ENCODE measurements at regions not wholly inside any gene's neighbourhood (a gene's known extent, or its start where the extent isn't known, plus 50 kb on each side); places are given as distances from the start of the nearest gene placed in this dataset.

DNA sequence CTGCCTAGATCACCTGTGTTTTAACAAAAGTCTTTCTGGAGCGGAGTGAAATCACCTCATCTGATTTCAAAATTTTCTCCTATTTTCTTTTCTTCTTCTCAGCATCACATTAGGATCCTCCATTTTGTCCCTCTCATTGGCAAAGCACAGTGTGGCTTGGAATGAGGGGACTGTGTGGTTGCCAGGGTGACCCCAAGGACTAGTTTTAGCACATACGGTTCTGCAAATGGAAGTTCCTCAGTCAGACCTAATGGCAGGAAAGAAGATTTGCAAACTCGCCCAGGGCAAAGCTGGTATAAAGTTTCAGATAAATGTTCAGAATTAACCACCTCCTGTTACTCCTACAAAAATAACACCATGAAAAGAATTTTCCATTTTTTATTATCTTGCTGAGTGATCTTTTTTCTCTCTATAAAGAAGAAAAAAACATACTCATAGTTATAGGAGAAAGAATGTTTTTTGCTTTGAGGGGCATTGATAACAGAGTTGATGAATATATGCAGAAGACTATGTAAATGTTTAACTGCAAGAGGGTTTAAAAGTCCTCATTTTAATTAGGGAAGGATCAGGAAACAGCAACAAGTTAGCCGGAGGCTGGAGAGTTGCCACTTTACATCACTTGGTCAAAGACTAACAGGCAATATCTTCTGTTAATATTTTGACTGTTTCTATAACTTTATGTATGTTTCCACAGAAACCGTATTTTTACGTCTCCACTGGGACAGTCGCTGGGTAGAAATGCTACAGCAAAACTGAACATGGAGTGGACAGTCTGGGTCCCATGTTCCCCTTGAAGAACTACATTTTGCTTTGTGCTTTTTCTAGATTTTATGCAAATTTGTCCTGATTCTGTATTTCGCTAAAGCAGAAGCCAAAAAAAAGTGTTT is 257.8 kb downstream of the NR2F1-AS1 start (continued):
- TF ChIP-seq CUX1 (IDR thresholded peaks at IDR 0.05; ENCODE audit: insufficient replicate concordance, low read depth, low read length): no peak
- TF ChIP-seq CHD2 (IDR thresholded peaks at IDR 0.05; ENCODE audit: borderline replicate concordance, low read depth, low read length): no peak
- TF ChIP-seq, protein P1, sequence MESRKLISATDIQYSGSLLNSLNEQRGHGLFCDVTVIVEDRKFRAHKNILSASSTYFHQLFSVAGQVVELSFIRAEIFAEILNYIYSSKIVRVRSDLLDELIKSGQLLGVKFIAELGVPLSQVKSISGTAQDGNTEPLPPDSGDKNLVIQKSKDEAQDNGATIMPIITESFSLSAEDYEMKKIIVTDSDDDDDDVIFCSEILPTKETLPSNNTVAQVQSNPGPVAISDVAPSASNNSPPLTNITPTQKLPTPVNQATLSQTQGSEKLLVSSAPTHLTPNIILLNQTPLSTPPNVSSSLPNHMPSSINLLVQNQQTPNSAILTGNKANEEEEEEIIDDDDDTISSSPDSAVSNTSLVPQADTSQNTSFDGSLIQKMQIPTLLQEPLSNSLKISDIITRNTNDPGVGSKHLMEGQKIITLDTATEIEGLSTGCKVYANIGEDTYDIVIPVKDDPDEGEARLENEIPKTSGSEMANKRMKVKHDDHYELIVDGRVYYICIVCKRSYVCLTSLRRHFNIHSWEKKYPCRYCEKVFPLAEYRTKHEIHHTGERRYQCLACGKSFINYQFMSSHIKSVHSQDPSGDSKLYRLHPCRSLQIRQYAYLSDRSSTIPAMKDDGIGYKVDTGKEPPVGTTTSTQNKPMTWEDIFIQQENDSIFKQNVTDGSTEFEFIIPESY (IDR thresholded peaks at IDR 0.05): no peak
- TF ChIP-seq, protein P2, sequence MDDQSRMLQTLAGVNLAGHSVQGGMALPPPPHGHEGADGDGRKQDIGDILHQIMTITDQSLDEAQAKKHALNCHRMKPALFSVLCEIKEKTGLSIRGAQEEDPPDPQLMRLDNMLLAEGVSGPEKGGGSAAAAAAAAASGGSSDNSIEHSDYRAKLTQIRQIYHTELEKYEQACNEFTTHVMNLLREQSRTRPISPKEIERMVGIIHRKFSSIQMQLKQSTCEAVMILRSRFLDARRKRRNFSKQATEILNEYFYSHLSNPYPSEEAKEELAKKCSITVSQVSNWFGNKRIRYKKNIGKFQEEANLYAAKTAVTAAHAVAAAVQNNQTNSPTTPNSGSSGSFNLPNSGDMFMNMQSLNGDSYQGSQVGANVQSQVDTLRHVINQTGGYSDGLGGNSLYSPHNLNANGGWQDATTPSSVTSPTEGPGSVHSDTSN (IDR thresholded peaks at IDR 0.05; ENCODE audit: insufficient replicate concordance, low read depth, low read length): no peak
- no peak for TF ChIP-seq TARDBP (IDR thresholded peaks at IDR 0.05; ENCODE audit: borderline replicate concordance)
- TF ChIP-seq, protein P3, sequence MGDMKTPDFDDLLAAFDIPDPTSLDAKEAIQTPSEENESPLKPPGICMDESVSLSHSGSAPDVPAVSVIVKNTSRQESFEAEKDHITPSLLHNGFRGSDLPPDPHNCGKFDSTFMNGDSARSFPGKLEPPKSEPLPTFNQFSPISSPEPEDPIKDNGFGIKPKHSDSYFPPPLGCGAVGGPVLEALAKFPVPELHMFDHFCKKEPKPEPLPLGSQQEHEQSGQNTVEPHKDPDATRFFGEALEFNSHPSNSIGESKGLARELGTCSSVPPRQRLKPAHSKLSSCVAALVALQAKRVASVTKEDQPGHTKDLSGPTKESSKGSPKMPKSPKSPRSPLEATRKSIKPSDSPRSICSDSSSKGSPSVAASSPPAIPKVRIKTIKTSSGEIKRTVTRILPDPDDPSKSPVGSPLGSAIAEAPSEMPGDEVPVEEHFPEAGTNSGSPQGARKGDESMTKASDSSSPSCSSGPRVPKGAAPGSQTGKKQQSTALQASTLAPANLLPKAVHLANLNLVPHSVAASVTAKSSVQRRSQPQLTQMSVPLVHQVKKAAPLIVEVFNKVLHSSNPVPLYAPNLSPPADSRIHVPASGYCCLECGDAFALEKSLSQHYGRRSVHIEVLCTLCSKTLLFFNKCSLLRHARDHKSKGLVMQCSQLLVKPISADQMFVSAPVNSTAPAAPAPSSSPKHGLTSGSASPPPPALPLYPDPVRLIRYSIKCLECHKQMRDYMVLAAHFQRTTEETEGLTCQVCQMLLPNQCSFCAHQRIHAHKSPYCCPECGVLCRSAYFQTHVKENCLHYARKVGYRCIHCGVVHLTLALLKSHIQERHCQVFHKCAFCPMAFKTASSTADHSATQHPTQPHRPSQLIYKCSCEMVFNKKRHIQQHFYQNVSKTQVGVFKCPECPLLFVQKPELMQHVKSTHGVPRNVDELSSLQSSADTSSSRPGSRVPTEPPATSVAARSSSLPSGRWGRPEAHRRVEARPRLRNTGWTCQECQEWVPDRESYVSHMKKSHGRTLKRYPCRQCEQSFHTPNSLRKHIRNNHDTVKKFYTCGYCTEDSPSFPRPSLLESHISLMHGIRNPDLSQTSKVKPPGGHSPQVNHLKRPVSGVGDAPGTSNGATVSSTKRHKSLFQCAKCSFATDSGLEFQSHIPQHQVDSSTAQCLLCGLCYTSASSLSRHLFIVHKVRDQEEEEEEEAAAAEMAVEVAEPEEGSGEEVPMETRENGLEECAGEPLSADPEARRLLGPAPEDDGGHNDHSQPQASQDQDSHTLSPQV (IDR thresholded peaks at IDR 0.05): no peak
- no peak for TF ChIP-seq ZNF24 (IDR thresholded peaks at IDR 0.05)
- no peak for TF ChIP-seq PKNOX1 (IDR thresholded peaks at IDR 0.05)
- no peak for TF ChIP-seq SP1 (IDR thresholded peaks at IDR 0.05; ENCODE audit: low read depth, low read length)
- TF ChIP-seq, protein P4, sequence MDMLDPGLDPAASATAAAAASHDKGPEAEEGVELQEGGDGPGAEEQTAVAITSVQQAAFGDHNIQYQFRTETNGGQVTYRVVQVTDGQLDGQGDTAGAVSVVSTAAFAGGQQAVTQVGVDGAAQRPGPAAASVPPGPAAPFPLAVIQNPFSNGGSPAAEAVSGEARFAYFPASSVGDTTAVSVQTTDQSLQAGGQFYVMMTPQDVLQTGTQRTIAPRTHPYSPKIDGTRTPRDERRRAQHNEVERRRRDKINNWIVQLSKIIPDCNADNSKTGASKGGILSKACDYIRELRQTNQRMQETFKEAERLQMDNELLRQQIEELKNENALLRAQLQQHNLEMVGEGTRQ (IDR thresholded peaks at IDR 0.05; ENCODE audit: borderline replicate concordance, low read depth, low read length): no peak
- TF ChIP-seq, protein P5, sequence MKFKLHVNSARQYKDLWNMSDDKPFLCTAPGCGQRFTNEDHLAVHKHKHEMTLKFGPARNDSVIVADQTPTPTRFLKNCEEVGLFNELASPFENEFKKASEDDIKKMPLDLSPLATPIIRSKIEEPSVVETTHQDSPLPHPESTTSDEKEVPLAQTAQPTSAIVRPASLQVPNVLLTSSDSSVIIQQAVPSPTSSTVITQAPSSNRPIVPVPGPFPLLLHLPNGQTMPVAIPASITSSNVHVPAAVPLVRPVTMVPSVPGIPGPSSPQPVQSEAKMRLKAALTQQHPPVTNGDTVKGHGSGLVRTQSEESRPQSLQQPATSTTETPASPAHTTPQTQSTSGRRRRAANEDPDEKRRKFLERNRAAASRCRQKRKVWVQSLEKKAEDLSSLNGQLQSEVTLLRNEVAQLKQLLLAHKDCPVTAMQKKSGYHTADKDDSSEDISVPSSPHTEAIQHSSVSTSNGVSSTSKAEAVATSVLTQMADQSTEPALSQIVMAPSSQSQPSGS (IDR thresholded peaks at IDR 0.05; ENCODE audit: low read length): no peak

All from GM12878 (cell line).